ENCODE measurements at regions not wholly inside any gene's neighbourhood (a gene's known extent, or its start where the extent isn't known, plus 50 kb on each side); places are given as distances from the start of the nearest gene placed in this dataset.

DNA sequence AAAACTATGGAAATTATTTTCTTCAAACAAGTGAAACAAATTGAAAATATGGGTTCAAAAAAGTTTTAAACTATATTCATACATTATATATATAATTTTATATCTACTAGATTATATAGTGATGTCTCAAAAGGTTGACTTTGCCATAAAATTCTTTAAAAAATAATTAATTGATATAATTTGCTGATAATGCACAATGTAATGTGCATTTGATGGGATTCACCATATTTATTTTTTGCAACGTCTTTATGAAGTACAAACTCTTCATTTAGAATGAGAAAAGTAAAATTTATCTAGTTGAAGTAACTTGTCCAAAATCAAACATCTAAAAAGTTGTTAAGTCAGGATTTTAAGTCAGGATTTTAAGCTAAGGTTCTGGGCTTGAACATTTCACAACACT is 1954.5 kb upstream of the PCDH20 start:
- no peak for TF ChIP-seq CTCF (IDR thresholded peaks at IDR 0.05)
- no peak for TF ChIP-seq POLR2A (IDR thresholded peaks at IDR 0.05)
